DMS 273 (cell line): ENCODE measurements at regions not wholly inside any gene's neighbourhood (a gene's known extent, or its start where the extent isn't known, plus 50 kb on each side); places are given as distances from the start of the nearest gene placed in this dataset.
A peak's percentile ranks its signal among the peaks of the same experiment; 100 is the strongest.

Experiments
- DNase-seq: peaks from one replicate; lab custom pipeline; 2025; ENCODE audit not compliant: unreplicated experiment; lab: John Stamatoyannopoulos, UW

DNA sequence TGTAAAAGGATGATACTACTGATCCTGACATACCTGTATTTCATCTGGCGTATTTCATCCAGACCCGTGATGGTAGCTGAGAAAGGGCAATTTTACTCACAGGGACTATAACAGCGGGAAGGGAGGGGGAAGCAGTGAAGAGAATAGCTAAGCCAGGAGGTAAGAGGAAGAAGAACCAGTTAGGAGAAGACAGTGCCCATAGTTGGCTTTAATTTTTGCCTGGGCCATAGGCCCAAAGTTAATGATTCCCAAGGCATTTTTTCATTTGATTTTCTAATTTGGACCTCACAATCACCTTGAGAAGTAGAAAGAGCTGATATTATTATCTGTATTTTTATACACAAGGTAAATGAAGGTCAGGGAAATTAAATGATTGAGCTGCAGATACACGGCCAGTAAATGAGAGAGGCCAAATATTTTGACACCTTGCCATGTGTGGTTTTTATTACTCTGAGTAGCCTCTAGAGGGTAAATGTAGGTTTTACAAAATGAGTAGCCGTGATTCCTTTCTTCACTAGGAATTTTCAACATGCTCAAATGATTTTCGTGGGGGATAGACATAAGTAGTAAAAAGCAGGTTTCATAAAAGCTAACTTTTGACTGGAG is 382.2 kb downstream of the FUT8 start:
- DNase-seq, result no peak

DNA sequence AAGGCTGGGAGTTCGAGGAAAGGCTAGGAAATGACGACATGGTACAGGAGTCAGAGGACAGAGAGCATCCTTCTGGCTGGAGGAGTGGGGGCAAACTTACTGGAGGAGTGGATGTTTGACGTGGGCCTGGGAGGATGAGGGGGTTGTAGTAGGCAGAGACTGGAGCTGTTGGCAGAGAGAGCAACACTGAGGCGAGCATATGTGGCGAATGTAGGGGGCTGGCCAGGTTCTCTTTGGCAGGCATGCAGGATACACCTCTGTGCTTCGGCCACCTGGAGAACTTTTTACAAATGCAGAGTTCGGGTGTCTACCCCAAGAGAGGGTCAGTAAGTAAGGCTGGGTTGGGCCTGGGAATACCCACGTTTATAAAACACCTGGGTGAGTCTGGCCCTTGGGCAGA is 385.7 kb downstream of the FUT8 start:
- no peak for DNase-seq

DNA sequence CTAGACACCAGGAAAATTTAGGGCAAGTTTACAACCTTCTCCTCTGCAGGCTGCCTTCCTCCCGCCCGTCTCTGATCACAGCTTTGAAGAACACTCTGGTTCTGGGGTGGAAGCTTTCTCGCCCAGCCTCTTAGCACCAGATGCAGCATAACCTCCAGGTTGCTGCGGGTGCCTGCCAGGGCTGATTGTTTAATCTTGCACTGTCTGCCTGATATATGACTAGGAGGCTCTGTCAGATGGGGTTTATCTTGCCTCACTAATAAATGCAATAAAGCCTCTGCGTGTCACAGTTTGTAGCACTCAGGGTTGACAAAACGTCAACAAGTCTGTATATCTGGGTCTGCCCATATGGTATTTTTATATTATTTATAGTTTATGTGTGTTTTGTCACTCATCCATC is 388.2 kb downstream of the FUT8 start:
- no peak for DNase-seq

DNA sequence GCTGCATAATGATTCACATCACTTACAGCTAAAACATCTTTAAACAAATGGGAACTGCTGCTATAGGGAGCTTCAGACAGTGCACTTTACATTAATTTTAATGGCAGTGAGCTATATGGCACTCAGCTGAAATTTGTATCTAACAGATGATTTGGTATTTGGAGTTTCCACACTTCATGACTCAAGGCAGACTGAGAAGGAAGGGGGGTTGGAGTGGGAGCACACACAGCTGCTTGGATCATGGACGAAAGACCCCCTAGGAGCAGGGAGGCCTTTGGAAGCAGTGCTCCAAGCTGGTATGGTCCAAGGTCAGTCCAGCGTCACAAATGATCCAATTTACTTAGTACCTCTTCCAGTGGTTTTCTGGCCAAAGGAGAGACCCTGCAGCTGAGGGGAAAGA is 389.7 kb downstream of the FUT8 start:
- no peak for DNase-seq

DNA sequence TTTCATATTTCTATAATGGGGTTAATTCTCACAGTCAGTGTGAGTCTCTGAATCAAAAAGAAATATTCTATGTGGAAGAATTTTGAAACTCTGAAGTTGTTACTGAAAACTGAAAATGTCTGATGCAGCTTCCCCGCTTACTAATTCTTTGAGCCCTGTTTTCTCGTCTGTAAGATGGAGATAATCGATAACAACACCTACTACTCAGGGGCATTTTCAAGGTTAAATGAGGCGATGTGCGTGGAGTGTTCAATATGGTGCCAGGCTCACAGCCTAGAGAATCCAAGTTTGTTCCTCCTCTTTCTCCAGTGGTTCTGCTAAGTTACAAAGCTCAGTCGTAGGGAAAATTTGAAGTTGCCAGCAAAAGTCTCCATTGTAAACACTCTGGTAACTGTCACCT is 391.4 kb downstream of the FUT8 start:
- no peak for DNase-seq

DNA sequence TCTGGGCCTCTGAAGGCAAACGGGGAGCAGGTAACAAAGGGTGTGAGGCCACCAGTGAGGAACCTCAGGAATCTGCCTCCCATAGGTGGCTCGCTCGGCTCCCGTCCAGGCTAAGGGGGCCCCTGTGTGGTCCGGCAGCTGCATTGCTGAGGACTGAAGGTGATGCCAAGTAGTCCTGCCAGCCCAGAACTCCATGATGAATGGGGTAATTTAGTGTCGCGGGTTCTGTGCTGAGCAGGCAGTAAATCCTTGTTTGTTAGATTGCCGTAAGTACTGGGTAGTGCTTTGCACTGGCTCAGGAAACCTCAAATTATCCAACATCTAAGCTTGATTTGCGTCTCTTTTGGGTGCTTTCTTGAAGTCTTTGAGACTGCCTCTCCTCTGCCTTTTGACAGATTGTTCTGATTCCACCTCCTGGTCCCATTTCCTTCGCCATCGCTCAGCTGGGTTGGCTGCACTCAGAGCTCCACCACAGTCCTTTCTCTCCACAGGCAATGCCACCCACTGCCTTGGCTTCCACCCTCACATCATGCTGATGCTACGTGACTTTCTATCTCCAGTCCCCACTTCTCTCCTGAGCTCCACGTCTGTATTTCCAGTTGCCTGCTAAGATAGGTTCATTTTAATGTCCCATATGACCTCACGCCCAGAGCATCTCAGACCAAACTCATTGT is 392.0 kb downstream of the FUT8 start:
- DNase-seq, result no peak

DNA sequence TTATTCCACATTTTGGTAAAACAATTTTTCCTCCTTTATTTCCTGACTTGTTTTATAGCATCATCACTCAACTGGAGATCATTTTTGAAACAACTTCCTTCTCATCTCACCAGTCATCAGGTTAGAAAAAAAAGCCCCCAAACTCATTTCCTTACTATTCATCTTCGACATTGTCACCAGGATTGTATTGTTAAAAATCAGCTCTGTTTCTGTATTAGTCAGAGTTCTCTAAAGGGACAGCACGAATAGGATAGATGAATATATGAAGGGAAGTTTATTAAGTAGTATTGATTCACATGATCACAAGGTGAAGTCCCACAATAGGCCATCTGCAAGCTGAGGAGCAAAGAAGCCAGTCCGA is 392.6 kb downstream of the FUT8 start:
- DNase-seq, result no peak

DNA sequence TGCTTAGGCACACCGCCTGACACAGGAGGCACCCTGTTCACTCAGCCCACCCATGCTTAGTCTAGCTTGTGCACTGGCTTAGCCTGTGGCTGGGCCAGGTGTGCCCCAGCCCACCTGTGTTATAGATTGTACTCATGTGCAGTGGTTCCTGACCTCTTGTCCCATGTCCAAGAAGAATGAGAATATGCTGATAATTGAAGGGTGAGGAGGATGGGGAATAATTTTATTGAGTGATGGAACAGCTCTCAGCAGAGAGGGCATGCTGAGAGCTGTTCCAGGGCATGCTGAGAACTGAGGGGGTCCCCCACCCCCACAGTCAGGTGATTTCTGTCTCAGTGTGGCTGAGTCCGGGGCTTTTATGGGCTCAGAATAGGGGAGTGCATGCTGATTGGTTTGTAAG is 395.9 kb downstream of the FUT8 start:
- DNase-seq, result no peak

DNA sequence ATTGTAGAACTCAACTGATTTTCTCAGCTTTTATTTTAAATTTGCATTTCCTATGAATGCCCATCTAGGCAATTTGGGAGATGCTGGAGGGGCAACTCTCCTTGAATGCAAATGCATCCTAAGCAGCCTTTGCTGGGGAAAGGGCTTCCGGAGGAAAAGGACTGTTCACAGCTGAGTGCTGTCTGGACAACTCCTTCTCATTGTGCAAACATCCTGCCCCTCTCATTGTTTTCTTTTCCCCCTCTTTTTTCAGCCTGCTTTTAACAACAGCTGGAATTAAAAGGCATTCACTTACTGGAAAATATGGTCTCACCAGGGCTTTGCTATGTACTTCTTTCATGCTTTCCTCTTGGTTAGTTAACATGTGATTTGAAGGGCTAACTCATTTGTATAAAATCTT is 397.8 kb downstream of the FUT8 start:
- DNase-seq, result no peak

DNA sequence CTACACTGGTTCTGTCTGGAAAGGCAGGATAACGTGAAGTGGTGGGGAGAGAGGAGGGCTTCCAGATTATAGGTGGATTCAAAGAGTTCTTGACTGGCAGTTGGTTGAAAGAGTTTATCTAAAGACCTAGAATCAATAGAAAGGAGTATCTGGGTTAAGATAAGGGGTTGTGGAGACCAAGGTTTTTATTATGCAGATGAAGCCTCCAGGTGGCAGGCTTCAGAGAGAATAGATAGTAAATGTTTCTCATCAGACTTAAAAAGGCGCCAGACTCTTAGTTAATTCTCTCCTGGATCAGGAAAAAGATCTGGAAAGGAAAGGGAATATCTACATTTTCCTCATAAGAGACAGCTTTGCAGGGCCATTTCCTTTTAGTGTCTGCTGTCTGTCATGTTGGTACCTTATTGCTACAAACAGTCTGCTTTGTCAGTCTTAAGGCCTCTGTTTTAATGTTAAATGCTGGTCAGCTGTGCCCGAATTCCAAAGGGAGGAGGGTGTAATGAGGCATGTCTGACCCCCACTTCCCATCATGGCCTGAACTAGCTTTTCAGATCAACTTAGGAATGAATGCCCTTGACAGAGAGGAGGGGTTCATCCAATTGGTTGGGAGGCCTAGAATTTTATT is 401.3 kb downstream of the FUT8 start:
- no peak for DNase-seq

DNA sequence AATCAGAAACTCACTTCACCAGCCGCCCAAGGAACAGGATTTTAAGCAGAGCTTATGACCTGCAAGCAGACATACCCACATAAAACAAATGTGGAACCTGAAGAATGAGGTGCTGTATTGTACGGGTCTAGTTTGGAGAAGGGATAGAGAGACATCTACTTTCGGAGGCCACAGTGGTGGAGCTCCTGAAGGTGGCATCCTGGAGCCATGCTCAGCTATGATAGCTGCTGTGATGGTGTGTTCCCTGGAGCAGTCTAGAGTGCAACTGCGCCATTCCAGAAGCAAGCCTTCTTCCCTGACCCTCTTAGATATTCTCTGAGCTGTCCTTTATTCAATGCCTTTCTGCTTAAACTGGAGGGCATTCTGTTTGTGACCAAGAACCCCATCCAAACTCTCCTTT is 402.6 kb downstream of the FUT8 start:
- no peak for DNase-seq

DNA sequence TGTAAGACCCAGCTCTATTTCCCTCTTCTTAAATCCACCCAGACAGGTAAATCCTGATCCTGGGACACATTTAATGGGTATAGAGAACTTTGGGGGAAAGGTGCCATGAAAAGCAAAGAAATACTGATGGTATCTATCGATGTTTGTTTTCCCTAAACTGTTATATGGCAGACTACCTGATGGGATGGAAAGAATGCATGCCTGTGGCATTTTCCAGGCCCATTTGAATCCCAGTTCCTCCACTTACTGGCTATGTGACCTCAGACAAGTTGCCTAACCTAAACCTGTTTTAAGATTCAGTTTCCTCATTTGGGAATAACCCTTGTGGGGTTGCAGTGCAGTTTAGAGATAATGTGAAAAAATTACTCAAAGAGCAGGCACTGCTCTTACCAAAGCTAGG is 404.5 kb downstream of the FUT8 start:
- no peak for DNase-seq

DNA sequence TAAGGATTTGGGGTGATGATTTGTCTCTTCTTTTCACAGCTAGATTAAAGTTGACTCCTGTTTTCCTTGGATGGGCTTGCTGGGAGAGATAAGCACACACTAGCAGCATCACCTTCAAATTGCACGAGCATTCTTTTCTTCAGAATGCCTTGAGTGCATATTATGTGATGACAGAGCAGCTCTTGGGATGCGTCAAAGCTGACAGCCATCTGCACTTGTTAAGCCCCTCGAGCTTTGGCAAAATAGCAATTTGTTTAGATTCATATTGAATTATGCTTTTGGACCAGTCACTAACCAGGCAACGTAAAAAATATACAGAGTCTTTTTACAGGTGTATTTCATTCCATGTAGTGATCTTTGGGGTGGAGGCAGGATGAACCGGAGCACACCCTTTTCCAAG is 407.0 kb downstream of the FUT8 start:
- DNase-seq, result no peak

DNA sequence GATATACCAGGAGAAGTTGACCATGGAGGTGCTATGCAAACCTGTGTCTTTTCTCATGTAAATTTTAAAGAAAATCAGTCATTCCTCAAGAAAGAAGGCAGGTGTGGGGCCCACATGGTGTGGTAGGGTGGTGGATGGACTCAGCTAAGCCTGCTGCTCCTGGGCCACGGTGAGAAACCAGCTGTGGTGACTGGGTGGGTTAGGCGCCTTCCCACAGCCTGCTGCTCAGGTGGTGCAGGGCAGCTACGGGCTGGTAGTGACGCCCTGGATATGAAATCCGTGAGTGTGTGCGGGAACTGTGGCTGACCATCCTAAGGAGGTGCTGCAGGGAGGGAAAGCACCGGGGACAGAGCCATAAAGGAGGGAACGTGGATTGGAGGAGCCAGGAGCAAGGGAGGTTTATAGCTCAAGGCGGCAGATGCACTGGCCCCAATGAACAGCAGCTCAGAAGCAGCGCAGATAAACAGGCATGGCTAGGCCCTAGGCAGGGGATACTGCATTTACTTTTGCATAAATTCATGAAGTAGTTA is 408.8 kb downstream of the FUT8 start:
- DNase-seq, result no peak

DNA sequence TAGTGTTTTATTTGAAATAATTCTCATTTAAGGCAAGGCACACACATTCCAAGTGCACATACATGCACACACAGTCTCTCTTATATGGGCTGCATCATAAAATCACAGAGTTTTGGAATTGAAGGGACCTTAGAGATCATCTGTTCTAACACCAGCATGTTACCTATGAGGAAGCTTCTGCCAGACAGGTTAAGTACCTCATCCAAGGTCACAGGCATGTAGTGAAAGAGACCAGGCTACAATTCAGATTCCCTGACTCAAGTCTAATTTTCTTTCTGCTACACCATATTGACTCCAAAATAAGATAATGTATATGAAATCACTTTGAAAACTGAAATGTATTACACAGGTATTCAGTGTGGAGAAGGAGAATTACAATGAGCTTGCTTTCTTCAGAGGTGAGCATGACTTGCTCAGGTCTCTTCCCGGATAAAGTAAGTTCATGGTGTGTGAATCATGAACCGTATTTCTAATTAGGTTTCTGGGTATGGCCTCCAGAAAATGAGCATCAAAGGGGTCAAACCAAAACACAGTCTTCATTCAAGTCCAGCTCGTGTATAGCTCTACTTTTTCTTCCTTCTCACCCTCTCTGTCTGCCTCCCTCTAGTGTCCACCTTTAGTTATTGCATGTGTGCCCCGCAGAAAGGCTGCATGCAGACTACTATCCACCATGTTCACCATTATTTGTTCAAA is 411.9 kb downstream of the FUT8 start:
- peak; percentile 86 for DNase-seq

DNA sequence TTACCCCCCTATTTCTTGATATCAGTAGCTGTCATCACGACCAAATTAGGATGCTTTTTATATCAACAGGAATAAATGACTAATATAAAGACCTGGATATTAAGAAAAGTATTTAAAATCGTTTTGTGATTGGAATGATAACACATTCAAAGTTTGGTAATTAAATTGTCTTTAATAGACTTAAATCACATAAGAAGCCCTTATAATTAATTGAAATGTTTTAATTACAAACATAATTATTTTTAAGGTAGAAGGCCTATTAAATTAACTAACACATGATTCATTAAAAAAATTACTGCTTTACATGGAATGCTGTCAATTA is 412.4 kb downstream of the FUT8 start:
- DNase-seq, result no peak

DNA sequence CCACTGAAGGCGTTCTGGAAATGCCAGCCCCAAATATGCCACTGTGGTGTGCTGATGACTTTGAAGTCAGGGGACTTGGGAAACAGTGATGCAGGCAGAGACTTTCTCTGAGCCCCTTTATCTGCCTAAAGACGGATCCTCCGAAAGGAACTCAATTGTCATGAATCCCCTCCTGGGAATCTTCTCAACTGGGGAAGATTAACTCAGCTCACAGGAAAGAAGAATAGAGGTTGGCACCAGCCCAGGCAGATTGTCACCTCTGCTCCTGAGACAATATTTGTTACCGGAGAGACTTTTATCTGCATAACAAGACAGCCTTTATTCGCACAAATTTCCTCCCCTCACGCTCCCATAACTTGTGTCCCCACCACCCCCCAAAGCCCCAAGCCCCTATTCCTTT is 414.4 kb downstream of the FUT8 start:
- DNase-seq, result no peak

DNA sequence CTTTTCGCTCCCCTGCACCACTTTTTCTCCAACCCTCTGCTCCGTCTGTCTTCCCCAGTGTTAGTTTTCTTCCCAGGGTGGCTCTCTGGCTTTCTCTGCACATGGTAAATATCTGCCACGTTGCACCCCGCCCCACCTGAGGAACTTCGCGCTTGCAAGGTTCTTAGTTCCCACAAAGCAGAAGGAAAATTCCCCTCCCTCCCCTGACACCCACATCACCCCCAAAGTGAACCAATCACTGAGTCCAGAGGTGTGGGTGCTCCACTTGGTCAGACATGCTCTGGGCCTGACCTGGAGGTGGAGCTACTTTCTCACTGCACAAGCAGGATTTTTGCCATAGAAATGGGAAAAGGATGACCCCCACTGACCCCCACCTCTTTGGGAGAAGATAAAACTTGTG is 415.0 kb downstream of the FUT8 start:
- DNase-seq, result no peak

DNA sequence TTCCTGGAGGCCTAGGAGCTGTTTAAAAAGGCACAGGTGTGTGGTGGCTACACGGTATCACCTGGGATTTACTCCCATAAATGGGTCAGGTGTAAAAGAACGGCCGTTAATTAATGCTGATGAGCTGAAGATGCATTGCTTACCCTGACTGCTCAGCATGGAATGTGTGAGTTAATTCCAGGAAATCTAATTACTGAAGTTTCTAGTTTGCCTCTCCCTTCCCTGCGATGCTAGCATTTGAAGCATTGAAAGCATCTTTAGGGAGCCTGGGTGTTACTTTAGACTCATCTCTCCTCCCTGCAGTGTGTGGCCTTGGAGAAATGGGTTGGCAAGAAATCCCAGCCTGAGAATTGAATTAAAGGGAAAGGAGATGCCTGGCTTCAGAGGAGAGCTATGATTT is 415.9 kb downstream of the FUT8 start:
- no peak for DNase-seq

DNA sequence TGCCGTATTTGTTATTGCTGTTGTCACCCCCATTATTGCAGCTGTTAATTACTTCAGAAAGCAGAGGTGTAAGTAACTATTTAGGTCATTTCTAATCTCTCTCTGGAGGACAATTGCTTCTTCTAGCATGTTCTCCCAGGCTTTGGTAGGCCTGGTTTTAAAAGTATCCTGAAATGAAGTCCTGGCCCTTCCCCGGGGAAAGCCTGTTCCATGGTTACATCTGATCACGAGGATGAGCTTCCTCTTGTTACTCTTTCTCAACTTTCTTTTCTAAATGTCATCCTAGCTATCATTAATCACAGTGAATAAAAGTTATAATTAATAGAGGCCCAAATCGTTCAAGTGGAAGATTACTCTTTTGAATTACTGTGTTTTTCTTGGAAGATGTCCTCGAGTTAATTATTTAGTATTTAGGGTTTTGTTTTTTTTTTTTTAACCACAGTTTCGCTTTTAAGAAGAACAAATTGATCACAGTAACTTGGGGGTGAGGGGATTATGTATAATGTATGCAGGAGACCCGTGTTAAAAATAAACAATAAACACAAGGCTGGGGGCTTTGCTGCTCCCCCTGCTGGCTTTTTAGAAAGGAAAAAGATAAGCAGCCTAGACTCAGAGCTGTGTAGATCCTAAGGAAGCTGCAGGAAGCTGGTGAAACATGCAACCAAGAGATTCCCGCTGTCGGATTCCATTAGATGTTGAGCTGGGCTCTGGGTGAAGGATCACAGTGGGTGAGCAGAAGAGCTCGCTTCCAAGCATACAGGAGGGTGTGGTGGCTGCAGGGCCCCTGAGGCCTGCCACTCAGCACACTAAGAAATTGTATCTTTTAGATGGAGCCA is 420.1 kb downstream of the FUT8 start:
- peak; percentile 30 for DNase-seq

DNA sequence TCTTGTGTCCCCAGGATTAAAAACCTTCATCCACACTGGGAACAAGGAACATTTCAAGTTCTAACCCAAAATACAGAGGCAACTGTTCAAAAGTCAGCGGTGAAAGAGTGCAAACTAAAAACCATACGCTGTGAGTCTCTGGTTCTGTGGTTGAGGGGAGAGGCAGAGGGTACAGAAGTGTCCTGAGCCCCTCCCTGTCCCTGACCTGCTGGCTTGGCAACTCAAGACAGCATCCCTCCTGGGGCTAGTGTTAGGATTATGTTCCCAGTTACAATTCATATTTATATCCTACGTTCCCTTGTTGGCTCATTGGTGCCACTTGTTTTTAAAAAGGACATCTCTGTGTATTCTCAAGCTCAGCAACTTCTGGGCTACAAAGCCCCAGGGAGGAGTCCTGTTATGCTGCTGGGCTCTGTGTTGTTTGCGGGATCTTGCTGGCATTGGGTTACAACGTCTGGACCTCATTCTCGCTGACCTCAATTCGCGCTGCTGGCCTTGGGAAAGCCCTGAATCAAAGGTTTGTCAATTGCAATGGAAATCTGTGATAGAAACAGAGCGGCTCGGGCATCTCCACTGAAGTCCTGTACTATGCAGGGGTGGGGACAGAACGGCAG is 420.8 kb downstream of the FUT8 start:
- DNase-seq, result no peak
